Type B pancreatic cell (in vitro differentiated cells): ENCODE measurements at regions not wholly inside any gene's neighbourhood (a gene's known extent, or its start where the extent isn't known, plus 50 kb on each side); places are given as distances from the start of the nearest gene placed in this dataset.

Experiments used
- DNase-seq: peaks from one replicate; pipeline ENCODE4 v3.0.0; 2021; ENCODE audit warnings: mixed read lengths; ENCODE audit not compliant: unreplicated experiment; ENCODE audit errors: extremely low spot score
- H3K27ac Mint-ChIP-seq: 2 replicates; pipeline ENCODE4 v1.8.0; 2021; ENCODE audit warnings: mild to moderate bottlenecking, mixed read lengths
- H3K27me3 Mint-ChIP-seq: 2 replicates; pipeline ENCODE4 v1.8.0; 2021; ENCODE audit warnings: mixed read lengths
- H3K36me3 Mint-ChIP-seq: 2 replicates; pipeline ENCODE4 v1.8.0; 2021; ENCODE audit warnings: mixed read lengths
- H3K4me1 Mint-ChIP-seq: one replicate; pipeline ENCODE4 v1.8.0; 2021; ENCODE audit warnings: mixed read lengths; ENCODE audit not compliant: unreplicated experiment
- H3K4me3 Mint-ChIP-seq: 2 replicates; pipeline ENCODE4 v1.8.0; 2021; ENCODE audit warnings: mild to moderate bottlenecking, mixed read lengths
- H3K9me3 Mint-ChIP-seq: 2 replicates; pipeline ENCODE4 v1.8.0; 2021; ENCODE audit warnings: mixed read lengths
- TF ChIP-seq, protein P1 (sequence below): fragments of 200-600 bp; sonication (generic); conservative IDR thresholded peaks from 2 replicates; pipeline ENCODE4 v1.5.0; 2021; ENCODE audit warnings: antibody characterized with exemption, mild to moderate bottlenecking

DNA sequence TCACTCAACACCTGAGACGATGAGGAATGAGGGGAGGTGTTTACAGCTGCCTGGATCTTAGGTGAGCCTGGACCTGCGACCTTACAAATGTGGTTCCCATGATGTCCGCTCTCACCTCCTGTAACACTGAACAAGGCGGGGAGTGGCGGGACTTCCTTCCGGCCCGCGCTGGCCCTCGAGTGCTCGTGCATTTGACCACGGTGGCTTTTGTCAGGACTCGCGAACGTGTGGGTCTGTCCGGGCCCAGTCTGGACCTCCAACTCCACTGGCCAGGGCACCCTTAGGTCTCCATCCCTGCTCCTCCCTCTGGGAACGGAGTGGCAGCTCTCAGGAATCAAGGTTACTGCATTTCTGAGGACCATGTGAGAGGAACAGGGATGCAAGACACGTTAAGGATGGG is 263.0 kb upstream of the SALL3 start:
- TF ChIP-seq, protein P1, sequence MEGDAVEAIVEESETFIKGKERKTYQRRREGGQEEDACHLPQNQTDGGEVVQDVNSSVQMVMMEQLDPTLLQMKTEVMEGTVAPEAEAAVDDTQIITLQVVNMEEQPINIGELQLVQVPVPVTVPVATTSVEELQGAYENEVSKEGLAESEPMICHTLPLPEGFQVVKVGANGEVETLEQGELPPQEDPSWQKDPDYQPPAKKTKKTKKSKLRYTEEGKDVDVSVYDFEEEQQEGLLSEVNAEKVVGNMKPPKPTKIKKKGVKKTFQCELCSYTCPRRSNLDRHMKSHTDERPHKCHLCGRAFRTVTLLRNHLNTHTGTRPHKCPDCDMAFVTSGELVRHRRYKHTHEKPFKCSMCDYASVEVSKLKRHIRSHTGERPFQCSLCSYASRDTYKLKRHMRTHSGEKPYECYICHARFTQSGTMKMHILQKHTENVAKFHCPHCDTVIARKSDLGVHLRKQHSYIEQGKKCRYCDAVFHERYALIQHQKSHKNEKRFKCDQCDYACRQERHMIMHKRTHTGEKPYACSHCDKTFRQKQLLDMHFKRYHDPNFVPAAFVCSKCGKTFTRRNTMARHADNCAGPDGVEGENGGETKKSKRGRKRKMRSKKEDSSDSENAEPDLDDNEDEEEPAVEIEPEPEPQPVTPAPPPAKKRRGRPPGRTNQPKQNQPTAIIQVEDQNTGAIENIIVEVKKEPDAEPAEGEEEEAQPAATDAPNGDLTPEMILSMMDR: no peak
- peaks cover 2% of the 10 kb centered on the region for H3K4me1 Mint-ChIP-seq
- H3K9me3 Mint-ChIP-seq: no peaks in the 10 kb centered on the region
- no peaks in the 10 kb centered on the region for H3K36me3 Mint-ChIP-seq
- H3K4me3 Mint-ChIP-seq: no peak overlapping the region
- no peak overlapping the region for H3K27ac Mint-ChIP-seq
- peaks cover 14% of the 10 kb centered on the region for H3K27me3 Mint-ChIP-seq
- DNase-seq: no peak

DNA sequence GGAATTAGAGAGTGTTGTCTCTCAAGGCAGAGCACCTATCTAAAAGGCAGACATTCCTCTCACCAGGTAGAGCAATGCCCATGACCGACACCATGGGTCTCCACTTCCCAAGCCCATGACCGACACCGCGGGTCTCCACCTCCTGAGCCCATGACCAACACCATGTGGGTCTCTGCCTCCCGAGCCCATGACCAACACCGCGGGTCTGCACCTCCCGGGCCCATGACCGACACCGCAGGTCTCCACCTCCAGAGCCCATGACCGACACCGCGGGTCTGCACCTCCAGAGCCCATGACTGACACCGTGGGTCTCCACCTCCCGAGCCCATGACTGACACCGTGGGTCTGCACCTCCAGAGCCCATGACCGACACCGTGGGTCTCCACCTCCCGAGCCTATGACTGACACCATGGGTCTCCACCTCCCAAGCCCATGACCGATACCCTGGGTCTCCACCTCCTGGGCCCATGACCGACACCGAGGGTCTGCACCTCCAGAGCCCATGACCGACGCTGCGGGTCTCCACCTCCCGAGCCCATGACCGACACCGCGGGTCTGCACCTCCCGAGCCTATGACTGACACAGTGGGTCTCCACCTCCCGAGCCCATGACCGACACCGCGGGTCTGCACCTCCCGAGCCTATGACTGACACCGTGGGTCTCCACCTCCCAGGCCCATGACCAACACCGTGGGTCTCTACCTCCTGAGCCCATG is 262.4 kb upstream of the SALL3 start:
- no peaks in the 10 kb centered on the region for H3K36me3 Mint-ChIP-seq
- TF ChIP-seq, protein P1: no peak
- peaks cover 20% of the 10 kb centered on the region for H3K27me3 Mint-ChIP-seq
- H3K4me1 Mint-ChIP-seq: peaks cover 8% of the 10 kb centered on the region
- H3K4me3 Mint-ChIP-seq: no peak overlapping the region
- DNase-seq: no peak
- H3K9me3 Mint-ChIP-seq: no peaks in the 10 kb centered on the region
- no peak overlapping the region for H3K27ac Mint-ChIP-seq

DNA sequence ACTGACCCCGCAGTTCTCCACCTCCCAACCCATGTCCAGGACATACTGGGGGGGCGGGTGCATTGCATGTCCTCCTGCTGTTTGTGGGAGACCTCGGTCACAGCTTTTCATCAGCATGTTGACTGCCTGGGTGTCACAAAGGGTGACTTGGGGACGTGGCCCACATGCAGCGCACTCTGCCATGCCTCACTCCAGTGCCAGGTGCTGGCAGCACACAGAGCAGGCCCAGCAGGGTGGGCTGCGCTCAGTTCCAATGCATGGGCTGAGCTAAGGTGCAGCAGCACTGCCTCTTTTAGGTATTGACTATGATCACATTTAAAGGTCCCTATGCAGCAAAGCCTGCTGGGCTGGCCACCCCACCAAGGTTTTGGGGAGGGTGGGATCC is 261.9 kb upstream of the SALL3 start:
- H3K27me3 Mint-ChIP-seq: peaks cover 24% of the 10 kb centered on the region
- DNase-seq: no peak
- no peaks in the 10 kb centered on the region for H3K36me3 Mint-ChIP-seq
- no peak overlapping the region for H3K27ac Mint-ChIP-seq
- H3K4me3 Mint-ChIP-seq: no peak overlapping the region
- TF ChIP-seq, protein P1: no peak
- H3K4me1 Mint-ChIP-seq: peaks cover 12% of the 10 kb centered on the region
- no peaks in the 10 kb centered on the region for H3K9me3 Mint-ChIP-seq

DNA sequence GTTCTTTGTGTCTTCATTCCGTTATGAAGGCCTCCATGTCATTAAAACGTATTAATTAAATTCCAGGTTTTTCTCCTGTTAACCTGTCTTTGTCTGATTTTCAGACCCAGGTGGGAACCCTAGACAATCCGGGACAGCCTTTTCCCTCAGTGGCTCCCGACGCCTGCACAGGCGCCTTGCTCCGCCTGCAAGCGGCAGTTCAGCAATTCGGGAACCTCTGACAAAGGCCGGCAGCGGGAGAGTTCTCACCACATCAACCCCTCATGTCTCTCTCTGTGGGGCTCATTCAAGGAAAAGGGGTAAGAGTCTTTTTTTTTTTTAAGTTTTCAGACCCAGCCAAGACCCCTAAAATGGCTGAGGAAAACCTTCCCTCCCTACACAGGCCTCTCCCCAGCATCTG is 259.8 kb upstream of the SALL3 start:
- Mint-ChIP-seq H3K9me3 (no peaks in the 10 kb centered on the region), H3K4me1 (peaks cover 12% of the 10 kb centered on the region), H3K27ac (no peak overlapping the region), H3K4me3 (no peak overlapping the region), H3K27me3 (peaks cover 36% of the 10 kb centered on the region), H3K36me3 (no peaks in the 10 kb centered on the region)
- DNase-seq: no peak
- TF ChIP-seq, protein P1: no peak

DNA sequence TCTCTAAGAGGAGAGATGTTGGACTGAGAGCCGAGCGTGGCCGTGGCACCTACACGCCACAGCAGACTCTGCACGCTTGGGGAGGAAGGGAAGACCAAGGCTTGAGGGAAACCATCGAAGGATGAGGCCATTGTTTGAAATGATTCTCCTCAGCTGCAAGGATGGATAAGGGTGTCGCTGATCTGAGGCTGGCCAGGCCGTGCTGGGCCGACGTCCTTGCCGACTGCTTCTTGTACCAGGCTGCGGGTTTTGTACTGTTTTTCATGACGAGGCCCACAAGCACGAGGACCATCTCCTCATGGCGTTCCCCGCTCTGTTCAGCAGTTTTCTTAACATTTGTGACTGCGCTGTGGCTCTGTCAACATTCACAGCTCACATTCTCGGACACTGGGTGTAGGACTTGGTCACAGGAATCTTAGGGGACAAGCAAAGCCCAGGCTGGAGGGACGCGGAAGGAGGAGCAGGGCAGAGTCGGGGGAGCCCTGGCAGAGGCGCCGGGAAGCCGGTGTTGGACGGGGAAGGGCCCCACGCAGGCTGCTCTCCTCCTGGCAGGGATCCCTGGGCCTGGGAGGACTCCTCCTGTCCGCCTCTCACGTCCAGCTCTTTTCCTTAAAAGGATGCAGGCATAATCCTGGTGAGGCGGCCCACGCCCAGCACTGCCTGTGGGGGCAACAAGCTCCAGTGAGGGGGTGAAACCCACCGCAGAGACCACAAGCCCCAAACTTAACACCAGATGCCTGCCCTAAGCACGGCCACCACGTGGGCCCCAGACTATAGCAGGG is 259.0 kb upstream of the SALL3 start:
- H3K27ac Mint-ChIP-seq: no peak overlapping the region
- H3K9me3 Mint-ChIP-seq: no peaks in the 10 kb centered on the region
- DNase-seq: no peak
- no peak overlapping the region for H3K4me3 Mint-ChIP-seq
- TF ChIP-seq, protein P1: no peak
- H3K36me3 Mint-ChIP-seq: no peaks in the 10 kb centered on the region
- peaks cover 39% of the 10 kb centered on the region for H3K27me3 Mint-ChIP-seq
- peaks cover 12% of the 10 kb centered on the region for H3K4me1 Mint-ChIP-seq
